Fibroblast of pulmonary artery (primary cell): ENCODE measurements at regions not wholly inside any gene's neighbourhood (a gene's known extent, or its start where the extent isn't known, plus 50 kb on each side); places are given as distances from the start of the nearest gene placed in this dataset.

ENCODE experiments used
- DNase-seq: peaks from one replicate; pipeline ENCODE4 v3.0.0-alpha.2; 2010; ENCODE audit warnings: low read depth
- H3K4me3 ChIP-seq: replicated peaks from 2 replicates; pipeline ENCODE4 v1.5.1; 2011; ENCODE audit warnings: low read depth, mild to moderate bottlenecking, control low read depth, low read length, moderate library complexity
- CTCF ChIP-seq: IDR thresholded peaks from 2 replicates; pipeline ENCODE4 v1.5.1; 2011; ENCODE audit warnings: mild to moderate bottlenecking, control low read depth, low read length, inconsistent platforms; ENCODE audit errors: missing control alignments

GRCh38 chr14:58882577-58883018, 244.8 kb downstream of the DACT1 start:
- TF ChIP-seq CTCF = no peak
- DNase-seq = peak; percentile 77
- H3K4me3 ChIP-seq = no peak overlapping the region

DNA sequence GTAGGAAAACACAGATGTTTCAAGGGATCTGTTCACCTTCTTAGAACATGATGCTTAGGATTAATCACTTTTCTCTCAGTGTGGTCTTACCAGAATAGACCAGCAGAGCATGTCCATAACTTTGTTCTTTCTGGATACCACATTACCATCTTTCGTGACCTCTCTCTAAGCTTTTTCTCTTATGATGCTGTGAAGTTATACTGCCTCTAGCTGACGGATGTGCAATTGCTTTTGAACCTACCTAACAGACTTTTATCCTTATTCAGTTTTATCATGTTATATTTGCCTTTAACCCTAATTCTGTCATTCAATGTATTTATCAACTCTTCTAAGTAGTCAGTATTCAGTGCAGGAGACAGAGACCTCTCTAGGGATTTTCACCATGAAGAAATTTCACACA, 246.7 kb downstream of the DACT1 start:
- H3K4me3 ChIP-seq = no peak overlapping the region
- peak; percentile 19 for TF ChIP-seq CTCF
- no peak for DNase-seq

DNA sequence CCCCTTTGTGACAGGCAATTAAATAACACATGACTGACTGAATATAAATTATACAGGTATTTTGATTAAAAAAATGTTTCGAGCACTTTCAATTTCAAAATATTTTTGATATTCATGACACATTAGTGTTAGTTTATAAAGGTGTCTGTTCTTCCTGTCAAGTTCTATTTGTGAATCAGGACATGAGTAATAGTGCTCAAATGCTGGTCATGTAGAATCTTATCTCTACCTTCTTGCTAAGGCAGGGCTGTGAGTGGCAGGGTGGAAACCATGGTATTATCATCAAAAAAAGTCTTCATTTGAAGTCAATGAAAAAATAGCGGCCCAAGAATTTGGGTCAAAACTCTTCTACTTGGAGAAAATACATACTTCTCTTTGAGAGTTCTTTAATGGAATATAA, 250.2 kb downstream of the DACT1 start:
- no peak overlapping the region for H3K4me3 ChIP-seq
- DNase-seq = no peak
- TF ChIP-seq CTCF = no peak

GRCh38 chr14:58898655-58899316, 261.0 kb downstream of the DACT1 start:
- DNase-seq = peak; percentile 94
- TF ChIP-seq CTCF = no peak
- H3K4me3 ChIP-seq = no peak overlapping the region

GRCh38 chr14:58899317-58899713, 261.6 kb downstream of the DACT1 start:
- DNase-seq = peak; percentile 87
- no peak for TF ChIP-seq CTCF
- no peak overlapping the region for H3K4me3 ChIP-seq

GRCh38 chr14:58901826-58902225, 264.1 kb downstream of the DACT1 start:
- no peak for DNase-seq
- no peak for TF ChIP-seq CTCF
- H3K4me3 ChIP-seq = no peak overlapping the region

DNA sequence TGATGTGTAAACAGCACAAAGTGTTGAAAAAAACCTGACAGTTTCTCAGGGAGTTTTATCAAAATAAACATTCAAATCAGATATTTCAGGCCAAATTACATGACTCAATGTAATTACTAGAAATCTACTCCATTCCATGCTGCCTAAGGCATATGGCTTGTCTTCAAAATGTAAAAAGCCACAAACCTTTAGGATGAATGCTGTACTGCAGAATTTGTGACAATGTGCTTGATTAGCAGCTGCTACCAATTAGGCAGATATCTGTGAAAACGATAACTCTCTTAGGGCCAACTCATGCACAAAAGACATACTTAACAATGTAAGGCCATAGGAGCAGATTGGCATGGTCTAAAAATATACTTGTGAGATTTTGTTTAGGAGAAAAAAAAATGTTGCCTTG, 267.0 kb downstream of the DACT1 start:
- H3K4me3 ChIP-seq = no peak overlapping the region
- no peak for DNase-seq
- TF ChIP-seq CTCF = no peak
